CD14-positive monocyte (primary cell): ENCODE measurements at regions not wholly inside any gene's neighbourhood (a gene's known extent, or its start where the extent isn't known, plus 50 kb on each side); places are given as distances from the start of the nearest gene placed in this dataset.

Experiments
- DNase-seq, 3 donors: peaks; one replicate each; pipeline ENCODE4 v3.0.0-alpha.2; 2011 to 2022
- H2AFZ ChIP-seq: 2 replicates; pipeline ENCODE4 v1.6.0; 2012; ENCODE audit warnings: mild to moderate bottlenecking, low read depth, low read length, inconsistent platforms; ENCODE audit not compliant: insufficient read depth, poor library complexity, severe bottlenecking
- H3K27ac ChIP-seq, 2 donors: 1 replicate in 1 of 2; 2 replicates in 1 of 2; pipeline ENCODE4 v1.5.1; 2012 to 2013; ENCODE audit warnings: low read length in 2 of 2, control low read depth in 1 of 2, inconsistent platforms in 1 of 2, low read depth in 1 of 2, mild to moderate bottlenecking in 1 of 2
- H3K27me3 ChIP-seq, 2 donors: one replicate each; pipeline versions ENCODE4 v1.6.0 to v1.6.1; 2011 to 2013; ENCODE audit warnings: low read length in 2 of 2; ENCODE audit not compliant: control insufficient read depth in 2 of 2, insufficient read depth in 2 of 2
- H3K36me3 ChIP-seq, 2 donors: replicated peaks in 1 of 2; 1 replicate in 1 of 2; 2 replicates in 1 of 2; pipeline versions ENCODE4 v1.5.1 to v1.6.1; 2012 to 2013; ENCODE audit warnings: low read length in 2 of 2, control low read depth in 1 of 2, inconsistent platforms in 1 of 2, mild to moderate bottlenecking in 1 of 2; ENCODE audit not compliant: insufficient read depth in 2 of 2, control insufficient read depth in 1 of 2
- H3K4me1 ChIP-seq, 2 donors: 1 replicate in 1 of 2; 2 replicates in 1 of 2; pipeline versions ENCODE4 v1.5.1 to v1.6.1; 2012 to 2013; ENCODE audit warnings: low read length in 2 of 2, control low read depth in 1 of 2, inconsistent platforms in 1 of 2, mild to moderate bottlenecking in 1 of 2, moderate library complexity in 1 of 2; ENCODE audit not compliant: insufficient read depth in 2 of 2, control insufficient read depth in 1 of 2
- H3K4me2 ChIP-seq: replicated peaks from 2 replicates; pipeline ENCODE3; 2012; ENCODE audit warnings: low read length, moderate library complexity, mild to moderate bottlenecking; ENCODE audit not compliant: poor library complexity, severe bottlenecking; ENCODE audit errors: extremely low read depth
- H3K4me3 ChIP-seq, 3 experiments: fragments of 200-600 bp in 1 of 3; sonication (generic) in 1 of 3; replicated peaks in 1 of 3; 1 replicate in 2 of 3; 2 replicates in 1 of 3; pipeline ENCODE4 v1.5.1; 2011 to 2013; ENCODE audit warnings: low read length in 3 of 3, mild to moderate bottlenecking in 3 of 3, control low read depth in 2 of 3, low read depth in 2 of 3, inconsistent platforms in 1 of 3, moderate library complexity in 1 of 3
- H3K79me2 ChIP-seq: 2 replicates; pipeline ENCODE4 v1.6.0; 2012; ENCODE audit warnings: mild to moderate bottlenecking, control low read depth, inconsistent platforms, low read length, moderate library complexity; ENCODE audit not compliant: insufficient read depth
- H3K9ac ChIP-seq: 2 replicates; pipeline ENCODE4 v1.6.0; 2017; ENCODE audit warnings: low read length, mild to moderate bottlenecking; ENCODE audit not compliant: insufficient read depth, poor library complexity, severe bottlenecking
- H3K9me3 ChIP-seq, 2 donors: replicated peaks in 1 of 2; 1 replicate in 1 of 2; 2 replicates in 1 of 2; pipeline versions ENCODE4 v1.5.1 to v1.6.1; 2012 to 2013; ENCODE audit warnings: low read length in 2 of 2, control low read depth in 1 of 2; ENCODE audit not compliant: control insufficient read depth in 1 of 2, insufficient read depth in 1 of 2
- H4K20me1 ChIP-seq: 2 replicates; pipeline ENCODE4 v1.6.0; 2012; ENCODE audit warnings: mild to moderate bottlenecking, low read length, control low read depth, moderate library complexity; ENCODE audit not compliant: insufficient read depth
- H3K27ac Mint-ChIP-seq, 7 donors: one replicate each; pipeline ENCODE4 v1.8.0; 2020; ENCODE audit warnings: mild to moderate bottlenecking in 7 of 7, mixed read lengths in 7 of 7, moderate library complexity in 6 of 7, inconsistent platforms in 2 of 7
- H3K27me3 Mint-ChIP-seq, 3 donors: one replicate each; pipeline ENCODE4 v1.8.0; 2021 to 2022; ENCODE audit warnings: low read depth in 3 of 3, mild to moderate bottlenecking in 3 of 3, mixed read lengths in 3 of 3, moderate library complexity in 3 of 3, inconsistent platforms in 1 of 3
- H3K36me3 Mint-ChIP-seq, 2 donors: one replicate each; pipeline ENCODE4 v1.8.0; 2020; ENCODE audit warnings: mixed read lengths in 2 of 2, inconsistent platforms in 1 of 2, mild to moderate bottlenecking in 1 of 2
- H3K4me1 Mint-ChIP-seq: one replicate; pipeline ENCODE4 v1.8.0; 2020; ENCODE audit warnings: mild to moderate bottlenecking, mixed read lengths
- H3K4me3 Mint-ChIP-seq, 2 donors: one replicate each; pipeline ENCODE4 v1.8.0; 2020; ENCODE audit warnings: mild to moderate bottlenecking in 2 of 2, mixed read lengths in 2 of 2, moderate library complexity in 1 of 2
- H3K9me3 Mint-ChIP-seq, 7 donors: one replicate each; pipeline ENCODE4 v1.8.0; 2020 to 2022; ENCODE audit warnings: mixed read lengths in 7 of 7, mild to moderate bottlenecking in 6 of 7, moderate library complexity in 6 of 7, inconsistent platforms in 2 of 7
- WGBS: methylation state at CpG from one replicate; pipeline ENCODE4 v1.1.5; 2013; ENCODE audit warnings: missing lambda C conversion rate; ENCODE audit not compliant: insufficient coverage; 5-methylcytosine and 5-hydroxymethylcytosine counted together
- intact Hi-C, 2 donors: fragments of 100-400 bp; cut with micrococcal nuclease; formaldehyde crosslinking; loops; one replicate each; pipeline versions ENCODE4 v1.15.0 to v1.15.1; 2023
- TF ChIP-seq, protein P1 (sequence below): fragments of 200-600 bp; IDR thresholded peaks from one replicate; pipeline ENCODE4 v1.8.0; 2022; ENCODE audit warnings: antibody characterized with exemption, mild to moderate bottlenecking

DNA sequence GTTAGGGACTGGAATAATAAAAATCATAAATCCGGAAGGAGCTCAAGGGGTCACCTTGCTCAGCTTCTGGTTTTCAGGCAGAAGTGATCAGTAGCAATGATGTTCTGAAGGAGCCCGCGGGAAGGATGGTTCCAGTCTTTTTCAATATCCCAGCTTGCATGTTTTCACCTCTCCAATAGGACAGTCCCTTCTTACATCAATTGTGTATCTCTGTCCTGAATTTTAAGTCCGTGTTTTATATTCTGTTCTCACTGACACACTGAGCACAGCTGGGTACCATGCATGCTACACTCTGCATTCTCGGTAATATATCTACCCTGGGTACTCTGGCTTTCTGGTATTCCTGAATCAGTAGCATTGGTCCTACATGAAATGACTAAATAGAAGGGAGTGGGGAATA, 55.2 kb upstream of the SLC35B4 start:
- Histone ChIP-seq H3K4me3 (no peak overlapping the region), H4K20me1 (no peaks in the 10 kb centered on the region), H3K4me2 (no peak overlapping the region), H3K9me3 (no peaks in the 10 kb centered on the region), H3K36me3 (no peaks in the 10 kb centered on the region), H3K9ac (no peak overlapping the region), H3K79me2 (no peaks in the 10 kb centered on the region), H3K4me1 (no peaks in the 10 kb centered on the region), H3K27me3 (no peaks in the 10 kb centered on the region), H2AFZ (no peak overlapping the region), H3K27ac (no peak overlapping the region)
- Mint-ChIP-seq H3K36me3 (no peaks in the 10 kb centered on the region), H3K27me3 (peaks cover 4 to 10% (median 7%) of the 10 kb centered on the region in 3 donors), H3K4me3 (no peak overlapping the region), H3K4me1 (peaks cover 6% of the 10 kb centered on the region), H3K27ac (no peak overlapping the region), H3K9me3 (peaks cover 0 to 1% (median 0%) of the 10 kb centered on the region in 7 donors)
- TF ChIP-seq, protein P1, sequence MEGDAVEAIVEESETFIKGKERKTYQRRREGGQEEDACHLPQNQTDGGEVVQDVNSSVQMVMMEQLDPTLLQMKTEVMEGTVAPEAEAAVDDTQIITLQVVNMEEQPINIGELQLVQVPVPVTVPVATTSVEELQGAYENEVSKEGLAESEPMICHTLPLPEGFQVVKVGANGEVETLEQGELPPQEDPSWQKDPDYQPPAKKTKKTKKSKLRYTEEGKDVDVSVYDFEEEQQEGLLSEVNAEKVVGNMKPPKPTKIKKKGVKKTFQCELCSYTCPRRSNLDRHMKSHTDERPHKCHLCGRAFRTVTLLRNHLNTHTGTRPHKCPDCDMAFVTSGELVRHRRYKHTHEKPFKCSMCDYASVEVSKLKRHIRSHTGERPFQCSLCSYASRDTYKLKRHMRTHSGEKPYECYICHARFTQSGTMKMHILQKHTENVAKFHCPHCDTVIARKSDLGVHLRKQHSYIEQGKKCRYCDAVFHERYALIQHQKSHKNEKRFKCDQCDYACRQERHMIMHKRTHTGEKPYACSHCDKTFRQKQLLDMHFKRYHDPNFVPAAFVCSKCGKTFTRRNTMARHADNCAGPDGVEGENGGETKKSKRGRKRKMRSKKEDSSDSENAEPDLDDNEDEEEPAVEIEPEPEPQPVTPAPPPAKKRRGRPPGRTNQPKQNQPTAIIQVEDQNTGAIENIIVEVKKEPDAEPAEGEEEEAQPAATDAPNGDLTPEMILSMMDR: no peak
- intact Hi-C loops: no loop called here
- WGBS: 100% methylated on average over 1 of the region's 5 CpGs
- DNase-seq: no peak

DNA sequence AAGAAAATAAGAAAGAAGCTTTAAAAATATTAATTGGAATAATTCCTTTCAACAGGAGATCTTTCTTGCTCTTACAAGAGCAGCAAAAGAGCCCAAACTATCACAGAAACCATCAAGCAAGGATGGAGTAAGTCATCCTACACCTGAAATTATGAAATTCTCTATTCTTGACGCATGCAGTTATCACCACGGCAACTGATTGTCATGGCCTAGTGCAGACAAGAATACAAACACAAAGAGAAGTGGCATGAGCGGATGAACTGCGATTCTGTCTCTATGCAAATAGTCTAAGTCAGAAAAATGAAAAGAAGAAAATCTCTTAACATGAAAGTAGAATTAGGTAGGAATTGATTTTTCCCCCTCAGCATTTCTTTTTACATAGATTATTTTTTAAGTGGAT, 54.8 kb upstream of the SLC35B4 start:
- Histone ChIP-seq H3K79me2 (no peaks in the 10 kb centered on the region), H3K9me3 (no peaks in the 10 kb centered on the region), H3K4me3 (no peak overlapping the region), H3K27me3 (no peaks in the 10 kb centered on the region), H2AFZ (no peak overlapping the region), H3K9ac (no peak overlapping the region), H4K20me1 (no peaks in the 10 kb centered on the region), H3K27ac (no peak overlapping the region), H3K4me1 (no peaks in the 10 kb centered on the region), H3K4me2 (no peak overlapping the region), H3K36me3 (no peaks in the 10 kb centered on the region)
- no peaks in the 10 kb centered on the region for H3K36me3 Mint-ChIP-seq
- H3K9me3 Mint-ChIP-seq: peaks cover 0 to 1% (median 0%) of the 10 kb centered on the region in 7 donors
- intact Hi-C loops: no loop called here
- no peak overlapping the region for H3K27ac Mint-ChIP-seq
- H3K4me1 Mint-ChIP-seq: peaks cover 6% of the 10 kb centered on the region
- 83% methylated on average over 2 of the region's 4 CpGs for WGBS
- no peak for DNase-seq
- no peak overlapping the region for H3K4me3 Mint-ChIP-seq
- peaks cover 4 to 10% (median 7%) of the 10 kb centered on the region in 3 donors for H3K27me3 Mint-ChIP-seq
- TF ChIP-seq, protein P1: no peak
